ENCODE measurements at regions not wholly inside any gene's neighbourhood (a gene's known extent, or its start where the extent isn't known, plus 50 kb on each side); places are given as distances from the start of the nearest gene placed in this dataset.

DNA sequence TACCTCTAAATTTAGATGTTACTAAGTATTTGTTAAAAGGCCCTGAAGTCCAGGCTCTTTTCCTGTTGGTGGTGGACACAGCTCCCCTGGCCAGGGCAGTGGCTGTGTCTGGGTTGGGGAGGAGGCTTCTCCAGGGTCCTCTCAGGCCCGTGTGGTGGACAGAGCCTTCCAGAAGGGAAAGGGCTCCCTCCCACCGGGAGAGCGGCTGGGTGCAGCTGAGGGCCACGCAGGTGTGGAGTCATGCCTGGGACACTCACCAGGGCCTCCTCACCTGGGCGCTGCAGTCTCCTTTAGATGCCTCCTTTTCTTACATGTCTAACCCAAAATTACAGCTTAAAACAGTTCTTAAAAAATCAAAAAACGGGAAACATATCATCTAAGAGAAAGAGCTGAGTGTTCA is 128.2 kb upstream of the TCERG1L start:
- TF ChIP-seq, protein P1, sequence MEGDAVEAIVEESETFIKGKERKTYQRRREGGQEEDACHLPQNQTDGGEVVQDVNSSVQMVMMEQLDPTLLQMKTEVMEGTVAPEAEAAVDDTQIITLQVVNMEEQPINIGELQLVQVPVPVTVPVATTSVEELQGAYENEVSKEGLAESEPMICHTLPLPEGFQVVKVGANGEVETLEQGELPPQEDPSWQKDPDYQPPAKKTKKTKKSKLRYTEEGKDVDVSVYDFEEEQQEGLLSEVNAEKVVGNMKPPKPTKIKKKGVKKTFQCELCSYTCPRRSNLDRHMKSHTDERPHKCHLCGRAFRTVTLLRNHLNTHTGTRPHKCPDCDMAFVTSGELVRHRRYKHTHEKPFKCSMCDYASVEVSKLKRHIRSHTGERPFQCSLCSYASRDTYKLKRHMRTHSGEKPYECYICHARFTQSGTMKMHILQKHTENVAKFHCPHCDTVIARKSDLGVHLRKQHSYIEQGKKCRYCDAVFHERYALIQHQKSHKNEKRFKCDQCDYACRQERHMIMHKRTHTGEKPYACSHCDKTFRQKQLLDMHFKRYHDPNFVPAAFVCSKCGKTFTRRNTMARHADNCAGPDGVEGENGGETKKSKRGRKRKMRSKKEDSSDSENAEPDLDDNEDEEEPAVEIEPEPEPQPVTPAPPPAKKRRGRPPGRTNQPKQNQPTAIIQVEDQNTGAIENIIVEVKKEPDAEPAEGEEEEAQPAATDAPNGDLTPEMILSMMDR (IDR thresholded peaks at IDR 0.05): no peak
- no peak for TF ChIP-seq POLR2A (IDR thresholded peaks at IDR 0.05)
- TF ChIP-seq POLR2AphosphoS5 (IDR thresholded peaks at IDR 0.05): no peak

Data from gastroesophageal sphincter (tissue), 3 donors.